HG02642 (cell line): ENCODE measurements at regions not wholly inside any gene's neighbourhood (a gene's known extent, or its start where the extent isn't known, plus 50 kb on each side); places are given as distances from the start of the nearest gene placed in this dataset.

Experiments
- ATAC-seq: cut with Tn5 transposase; IDR thresholded peaks from one replicate; pipeline ENCODE4 v1.9.1; 2021; ENCODE audit warnings: mild to moderate bottlenecking; ENCODE audit not compliant: unreplicated experiment, poor library complexity

DNA sequence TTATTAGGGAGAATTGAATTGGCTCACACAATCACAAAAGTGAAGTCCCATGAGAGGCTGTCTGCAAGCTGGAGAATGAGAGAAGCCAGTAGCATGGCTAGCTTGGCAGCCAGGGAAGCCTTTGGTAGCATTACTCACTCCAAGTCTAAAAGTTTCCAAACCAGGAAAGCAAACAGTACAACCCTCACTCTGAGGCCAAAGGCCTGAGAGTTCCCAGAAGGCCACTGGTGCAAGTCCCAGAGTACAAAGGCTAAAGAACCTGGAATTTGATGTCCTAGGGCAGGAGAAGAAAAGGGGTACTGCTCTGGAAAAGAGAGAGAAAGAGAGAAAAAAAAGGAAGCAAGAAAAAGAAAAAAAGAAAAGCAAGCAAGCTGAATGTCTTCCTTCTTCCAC, 318.2 kb downstream of the RND3 start:
- no peak for ATAC-seq

DNA sequence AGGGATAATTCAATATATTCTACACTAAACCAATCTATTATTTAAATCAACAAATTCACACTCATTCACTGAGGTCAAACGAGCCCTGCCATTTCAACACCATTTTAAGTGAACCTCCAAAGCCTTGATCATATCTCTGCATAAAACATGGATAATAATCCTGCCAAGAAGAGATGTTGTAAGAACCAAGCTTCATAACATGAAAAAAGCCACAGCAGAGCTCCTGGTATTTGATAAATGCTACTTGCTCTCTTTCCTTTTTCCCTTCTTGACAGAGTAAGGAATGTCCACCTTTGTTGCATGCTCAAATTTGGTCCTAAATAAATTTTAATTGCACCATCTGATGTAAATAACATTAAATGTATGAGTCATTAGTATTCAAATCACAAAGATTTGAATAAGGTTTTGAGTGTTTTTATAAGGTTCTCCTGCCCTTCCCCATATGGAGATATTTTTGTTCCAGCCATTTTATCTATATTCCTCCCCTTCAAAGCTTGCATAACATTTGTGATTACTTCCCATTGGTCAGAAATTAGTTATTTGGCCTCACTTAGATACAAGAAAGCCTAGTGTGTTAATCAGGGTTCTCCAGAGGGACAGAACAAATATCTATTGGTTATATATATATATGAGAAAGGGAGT, 318.8 kb downstream of the RND3 start:
- ATAC-seq = no peak

DNA sequence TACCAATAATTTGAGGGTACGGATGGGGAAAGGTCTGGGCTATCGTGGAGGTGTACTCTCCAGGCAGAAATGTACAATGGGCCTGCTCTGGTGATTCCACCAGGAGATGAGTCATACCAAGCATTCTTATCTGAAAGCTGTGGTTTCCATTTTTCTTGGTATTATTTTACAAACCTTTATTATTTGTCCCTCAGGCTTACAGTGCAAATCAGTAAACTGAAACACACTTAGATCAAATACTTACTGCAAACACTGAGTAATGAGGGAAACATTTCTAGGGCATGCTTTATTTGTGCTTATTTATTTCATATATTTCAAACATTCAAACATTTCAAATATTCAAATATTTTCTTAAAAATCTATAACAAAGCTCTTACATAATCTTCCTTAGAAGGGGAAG, 319.8 kb downstream of the RND3 start:
- peak; percentile 84 for ATAC-seq

DNA sequence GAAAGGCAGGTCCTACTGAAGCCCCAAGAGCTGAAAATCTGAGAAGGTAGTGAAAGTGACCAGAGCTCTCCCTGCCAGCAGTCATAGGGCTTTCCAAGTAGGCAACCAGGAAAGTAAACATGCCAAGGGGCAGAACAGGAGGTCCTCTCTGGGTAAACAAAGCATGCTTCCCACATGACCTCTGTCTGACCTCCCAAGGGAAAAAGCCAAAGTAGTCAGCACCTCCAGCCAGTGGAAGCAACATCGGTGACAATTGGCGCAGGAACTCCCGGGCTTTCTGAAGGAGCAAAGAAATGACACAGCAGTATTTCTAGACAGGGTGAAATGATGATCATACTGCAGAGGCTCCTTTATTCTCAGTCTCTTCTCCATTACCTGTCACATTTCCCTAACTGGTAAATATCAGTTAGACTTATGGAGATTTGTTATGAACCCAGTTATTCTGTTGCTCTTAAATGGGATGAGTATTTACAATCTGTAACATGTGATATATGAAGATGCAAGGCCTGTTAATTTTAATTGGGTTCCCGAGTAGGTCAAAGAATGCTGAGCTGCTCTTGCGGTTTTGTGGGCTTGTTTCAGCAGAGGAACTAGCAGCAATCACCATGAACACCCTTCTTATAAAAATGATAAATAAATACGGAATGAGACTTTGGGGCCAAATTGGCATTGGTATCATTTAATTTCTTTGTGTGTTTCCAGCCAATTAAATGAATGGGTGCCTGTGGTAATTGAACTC, 321.0 kb downstream of the RND3 start:
- no peak for ATAC-seq

DNA sequence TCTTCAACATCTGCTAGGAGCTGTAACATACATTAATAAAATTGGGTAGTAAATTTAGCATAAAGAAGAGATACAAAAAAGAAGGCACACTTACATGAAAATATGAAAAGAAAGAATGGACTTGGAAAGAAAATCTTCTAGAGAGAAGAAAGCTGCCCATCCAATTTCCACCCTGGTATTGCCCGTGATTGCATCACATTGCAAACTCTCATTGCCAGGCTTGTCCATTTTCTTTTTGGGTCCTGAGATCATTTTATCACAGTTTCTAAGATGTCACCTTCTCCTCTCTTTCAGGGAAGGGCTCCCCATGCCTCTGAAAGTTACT, 321.5 kb downstream of the RND3 start:
- ATAC-seq = no peak

DNA sequence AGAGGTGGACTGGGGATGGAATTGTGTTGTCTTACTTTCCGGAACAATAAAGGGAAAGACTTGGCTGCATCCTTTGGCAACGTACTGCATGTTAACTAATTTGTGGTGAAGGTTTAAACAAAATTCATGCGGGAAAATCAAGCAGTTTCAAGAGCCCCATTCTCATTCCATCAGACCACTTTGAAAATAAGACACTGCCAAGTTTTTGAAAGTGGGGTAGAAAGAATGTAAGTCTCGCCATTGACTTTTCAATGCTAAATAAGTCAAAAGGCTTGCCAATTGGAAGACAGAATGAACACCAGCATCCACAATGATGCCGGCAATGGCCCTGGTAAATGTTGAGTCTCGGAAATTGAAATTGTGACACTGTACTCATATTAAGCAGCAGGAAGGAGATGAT, 322.0 kb downstream of the RND3 start:
- ATAC-seq = no peak

DNA sequence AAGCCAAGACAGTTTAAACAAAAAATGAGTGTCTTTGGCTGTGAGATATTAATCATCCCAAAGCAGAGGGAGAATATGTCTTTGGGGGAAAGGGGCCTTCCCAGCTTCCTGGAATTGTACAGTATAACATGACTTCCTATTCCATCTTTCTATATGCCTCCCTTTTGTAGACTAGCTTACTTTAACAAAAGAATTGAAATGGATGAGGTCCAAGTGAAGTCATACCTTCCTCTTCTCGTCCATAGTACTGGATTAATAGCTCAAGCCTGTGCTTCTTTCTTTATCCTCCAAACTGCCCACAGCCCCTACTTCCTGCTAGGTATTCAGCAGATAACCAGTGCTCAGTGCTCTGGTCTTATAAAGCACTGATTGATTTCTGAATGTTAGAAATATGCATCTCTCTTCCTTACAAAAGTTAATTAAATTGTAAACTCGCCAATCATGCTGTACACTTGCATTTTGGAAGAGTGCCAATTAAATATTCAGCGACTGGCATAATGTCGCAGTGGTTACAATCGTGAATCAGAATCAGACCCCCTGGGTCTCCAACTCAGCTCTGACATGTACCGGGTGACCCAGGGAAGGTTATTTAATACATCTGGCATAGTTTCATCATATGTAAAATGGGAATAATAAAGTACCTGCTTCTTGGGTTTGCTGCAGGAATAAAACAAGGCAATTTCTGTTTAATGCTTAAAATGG, 325.1 kb downstream of the RND3 start:
- ATAC-seq = no peak

DNA sequence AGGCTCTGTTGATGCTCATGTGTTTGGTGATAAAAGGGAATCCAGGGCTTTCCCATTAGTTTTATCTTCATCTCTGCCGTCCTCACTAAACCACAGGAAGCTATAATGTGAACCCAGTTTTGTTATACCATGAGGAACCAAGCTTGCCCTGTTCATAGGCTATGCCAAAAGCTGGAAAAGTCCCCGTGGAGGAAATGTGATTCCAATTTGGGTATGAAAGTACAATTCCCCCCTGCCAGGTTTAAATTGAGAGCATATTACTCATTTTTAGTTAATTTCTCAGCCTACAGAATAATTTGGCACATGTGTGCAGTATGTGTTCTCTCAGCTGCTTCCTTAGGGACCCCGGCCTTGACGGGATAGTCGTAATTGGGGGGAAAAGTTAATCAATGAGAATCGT, 327.4 kb downstream of the RND3 start:
- ATAC-seq = no peak

DNA sequence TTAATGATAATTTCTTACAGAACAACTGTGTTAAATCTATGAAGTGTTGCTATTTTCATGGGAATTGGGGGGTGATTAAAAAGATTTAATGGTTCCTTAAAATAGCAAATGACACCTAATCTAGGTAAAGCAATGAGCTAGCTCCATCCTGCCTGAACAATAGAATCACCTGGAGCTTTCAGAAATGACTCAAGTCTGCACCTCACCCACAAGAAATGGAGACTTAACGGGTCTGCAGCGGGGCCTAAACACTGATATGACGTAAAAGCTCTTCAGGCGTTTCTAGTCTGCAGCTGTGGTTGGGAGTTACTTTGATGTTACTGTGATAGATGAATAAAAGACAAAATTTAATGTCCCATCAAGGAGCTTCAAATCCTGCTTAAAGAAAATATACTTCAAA, 328.2 kb downstream of the RND3 start:
- ATAC-seq = no peak

DNA sequence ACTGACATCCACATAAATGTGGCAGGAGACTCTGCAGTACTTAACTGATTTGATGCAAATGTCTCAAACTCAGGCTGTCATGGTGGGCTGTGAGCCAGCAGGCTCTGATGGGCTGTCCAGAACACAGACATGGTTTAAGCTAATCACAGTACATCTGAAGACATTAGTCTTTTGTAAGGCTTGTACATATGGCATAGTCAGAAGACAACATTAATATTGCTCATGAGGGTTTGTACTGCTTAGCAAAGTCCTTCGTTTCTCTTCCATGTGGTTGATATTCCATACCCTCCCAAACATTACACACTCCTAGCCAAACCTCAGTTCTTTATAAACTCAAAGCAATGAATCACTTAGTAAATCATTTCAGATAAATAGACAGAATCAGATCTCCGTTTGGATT, 330.6 kb downstream of the RND3 start:
- no peak for ATAC-seq

DNA sequence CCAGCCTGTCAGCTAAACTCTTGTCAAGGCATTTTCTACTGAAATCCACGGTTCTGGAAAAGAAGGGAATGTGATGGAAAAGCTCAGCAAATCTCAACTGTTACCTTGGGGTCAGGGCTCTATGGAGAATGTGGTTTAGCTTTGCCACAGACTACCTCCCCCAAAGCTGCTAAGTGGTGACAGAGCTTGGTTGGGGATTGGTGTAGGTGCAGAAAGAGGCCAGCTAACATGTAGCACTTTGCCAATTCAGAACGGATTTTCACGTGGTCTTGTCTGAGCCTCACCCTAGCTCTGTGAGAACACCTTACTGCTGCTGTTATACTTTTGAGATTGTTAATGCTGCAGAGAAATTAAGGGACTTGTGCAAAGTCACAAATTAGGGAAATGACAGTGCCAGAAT, 331.1 kb downstream of the RND3 start:
- ATAC-seq = no peak

DNA sequence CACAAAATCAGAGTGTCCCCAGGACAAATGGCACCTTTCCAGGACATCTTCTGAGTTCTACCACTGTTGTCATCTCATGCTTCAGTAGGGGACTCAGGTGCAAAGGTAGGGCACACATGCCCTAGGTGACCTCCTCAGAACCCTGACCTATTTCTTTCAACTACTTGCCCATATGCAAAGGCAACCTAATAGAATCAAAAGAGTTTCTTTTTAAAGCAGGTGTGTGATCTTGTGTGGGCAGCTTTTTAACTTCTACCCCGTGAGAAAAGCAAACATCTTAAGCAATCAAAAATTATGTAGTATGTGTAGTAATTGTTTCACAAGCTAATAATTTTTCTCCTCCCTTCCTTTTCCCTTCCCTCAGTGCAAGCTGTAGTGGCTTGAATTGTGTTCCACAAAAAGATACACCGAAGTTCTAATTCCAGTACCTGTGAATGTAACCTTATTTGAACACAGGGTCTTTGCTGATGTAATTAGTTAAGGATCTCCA, 333.1 kb downstream of the RND3 start:
- no peak for ATAC-seq

DNA sequence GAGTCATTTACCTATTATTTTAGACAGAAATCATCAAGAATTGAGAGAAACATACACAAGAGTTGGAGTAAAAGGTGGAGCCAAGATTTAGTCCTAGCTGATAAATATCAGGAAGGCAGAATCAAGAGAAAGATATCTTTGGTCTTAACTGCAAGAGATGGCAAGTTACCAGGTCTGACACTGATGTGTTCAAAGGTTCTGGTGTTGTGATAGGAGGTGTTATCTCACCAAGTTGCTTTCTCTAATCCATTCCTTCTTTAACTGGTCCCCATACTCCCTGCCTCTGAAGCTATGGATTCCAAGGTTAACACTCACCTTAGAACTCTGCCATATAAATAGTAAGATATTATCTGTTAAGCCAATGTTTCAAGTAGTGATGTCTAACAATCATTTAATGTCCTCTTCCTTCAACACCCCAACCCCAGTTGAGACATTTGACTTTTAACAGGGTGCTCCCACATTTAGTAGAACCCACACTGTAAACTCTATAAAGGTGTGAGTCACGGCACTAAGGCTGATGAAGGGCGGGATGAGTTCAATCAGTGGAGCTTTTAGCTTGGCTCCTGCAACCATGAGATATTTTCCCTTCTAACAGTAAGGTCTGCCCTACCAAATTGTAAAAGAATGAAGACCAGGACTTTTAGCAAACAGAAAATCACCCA, 333.7 kb downstream of the RND3 start:
- no peak for ATAC-seq

DNA sequence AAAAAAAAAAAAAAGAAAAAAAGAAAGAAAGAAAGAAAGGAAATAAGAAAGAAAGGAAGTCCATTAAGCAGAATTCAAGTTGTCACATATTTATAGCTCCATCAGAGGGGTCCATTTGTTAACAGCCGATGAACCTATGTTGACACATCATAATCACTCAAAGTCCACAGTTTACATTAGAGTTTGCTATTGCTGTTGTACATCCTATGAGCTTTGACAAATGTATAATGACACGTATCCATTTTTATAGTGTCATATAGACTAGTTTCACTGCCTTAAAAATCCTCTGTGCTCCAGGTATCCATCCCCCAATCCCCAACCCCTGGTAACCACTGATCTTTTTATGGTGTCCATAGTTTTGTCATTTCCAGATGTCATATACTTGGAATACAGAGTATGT, 335.2 kb downstream of the RND3 start:
- no peak for ATAC-seq

DNA sequence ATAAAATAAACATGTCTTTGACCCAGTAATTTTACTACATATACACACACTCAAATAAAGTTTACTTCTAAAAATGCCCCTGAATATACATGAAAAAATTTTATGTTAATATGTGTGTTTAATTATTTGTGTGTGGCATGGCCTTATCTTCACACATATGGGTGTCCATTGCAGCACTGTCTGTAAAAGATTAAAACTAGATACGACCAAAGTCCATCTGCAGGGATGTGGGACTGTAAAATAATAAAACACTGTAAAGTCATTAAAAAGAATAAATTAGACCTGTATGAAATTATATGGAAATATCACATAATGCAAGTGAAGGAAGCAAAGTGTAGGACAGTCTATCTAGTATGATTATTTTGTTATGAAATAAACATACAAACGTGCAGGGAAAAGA, 337.3 kb downstream of the RND3 start:
- no peak for ATAC-seq

DNA sequence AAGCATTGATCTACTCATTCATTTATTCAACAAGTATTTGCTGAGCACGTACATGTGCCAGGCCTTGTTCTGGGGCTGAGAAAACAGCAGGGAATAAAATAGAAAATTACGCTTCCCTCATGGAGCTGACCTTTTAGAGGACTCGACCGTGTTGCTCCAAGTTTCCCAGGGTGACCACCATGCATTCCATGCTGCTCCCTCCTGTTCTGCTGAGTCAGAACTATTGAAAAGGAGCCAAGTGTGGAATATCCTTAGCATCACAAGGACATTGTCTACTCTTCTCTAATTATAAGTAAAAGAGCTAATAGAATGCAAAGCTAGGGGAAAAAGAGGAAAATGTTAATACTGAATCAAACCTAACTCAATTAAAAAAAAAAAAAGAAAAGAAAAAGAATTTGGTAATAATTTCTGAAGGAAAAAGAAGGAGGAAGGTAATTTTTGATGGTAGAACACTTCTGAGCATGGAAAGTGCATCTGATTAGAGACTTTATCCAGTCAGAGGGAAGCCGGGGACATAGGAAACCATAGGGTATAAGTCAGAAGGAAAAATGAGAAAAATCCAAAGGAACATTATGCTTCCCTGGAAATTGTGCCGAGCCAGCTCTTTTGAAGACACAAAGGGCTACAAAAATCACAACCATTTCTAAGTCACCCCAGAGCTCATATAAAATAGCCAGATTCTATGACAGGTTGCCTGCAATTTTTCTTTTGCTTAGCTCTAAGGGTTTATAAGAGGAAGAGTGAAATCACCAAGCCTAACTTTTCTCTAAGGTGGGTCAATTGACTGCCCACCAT, 339.4 kb downstream of the RND3 start:
- ATAC-seq = no peak

DNA sequence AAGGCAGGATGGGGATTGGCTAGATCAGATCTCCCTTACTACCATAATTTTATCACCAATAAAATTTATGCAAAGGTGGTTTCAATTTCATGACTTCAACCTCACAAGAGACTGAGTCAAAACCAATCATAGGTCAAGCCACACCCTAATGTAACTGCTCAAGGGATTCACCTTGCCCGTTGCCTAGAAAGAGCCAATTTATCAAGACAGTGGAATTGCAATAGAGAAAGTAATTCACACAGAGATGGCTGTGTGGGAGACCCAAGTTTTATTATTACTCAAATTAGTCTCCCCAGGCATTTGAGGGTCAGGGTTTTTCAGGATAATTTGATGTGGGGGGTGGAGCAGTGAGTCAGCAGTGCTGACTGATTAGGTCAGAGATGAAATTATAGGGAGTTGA, 340.6 kb downstream of the RND3 start:
- ATAC-seq = no peak

DNA sequence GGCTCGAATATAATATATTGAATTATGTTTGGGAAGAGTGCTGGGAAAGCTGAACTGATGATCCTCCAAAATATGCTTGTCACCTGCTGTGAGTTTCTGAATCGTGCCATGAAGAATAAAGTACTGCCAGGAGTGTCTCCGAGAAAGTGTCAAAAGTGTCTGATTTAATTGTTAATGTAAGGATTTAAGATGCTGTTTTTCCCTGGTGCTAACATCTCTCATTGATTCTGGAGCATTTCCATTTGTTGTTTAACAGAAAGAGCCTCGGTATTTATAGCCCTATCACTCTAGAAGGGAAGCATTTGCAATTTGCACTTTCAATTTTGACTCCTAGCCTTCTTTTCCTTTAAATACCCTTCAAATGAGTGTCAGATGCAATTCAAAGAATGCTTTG, 342.2 kb downstream of the RND3 start:
- ATAC-seq = no peak

DNA sequence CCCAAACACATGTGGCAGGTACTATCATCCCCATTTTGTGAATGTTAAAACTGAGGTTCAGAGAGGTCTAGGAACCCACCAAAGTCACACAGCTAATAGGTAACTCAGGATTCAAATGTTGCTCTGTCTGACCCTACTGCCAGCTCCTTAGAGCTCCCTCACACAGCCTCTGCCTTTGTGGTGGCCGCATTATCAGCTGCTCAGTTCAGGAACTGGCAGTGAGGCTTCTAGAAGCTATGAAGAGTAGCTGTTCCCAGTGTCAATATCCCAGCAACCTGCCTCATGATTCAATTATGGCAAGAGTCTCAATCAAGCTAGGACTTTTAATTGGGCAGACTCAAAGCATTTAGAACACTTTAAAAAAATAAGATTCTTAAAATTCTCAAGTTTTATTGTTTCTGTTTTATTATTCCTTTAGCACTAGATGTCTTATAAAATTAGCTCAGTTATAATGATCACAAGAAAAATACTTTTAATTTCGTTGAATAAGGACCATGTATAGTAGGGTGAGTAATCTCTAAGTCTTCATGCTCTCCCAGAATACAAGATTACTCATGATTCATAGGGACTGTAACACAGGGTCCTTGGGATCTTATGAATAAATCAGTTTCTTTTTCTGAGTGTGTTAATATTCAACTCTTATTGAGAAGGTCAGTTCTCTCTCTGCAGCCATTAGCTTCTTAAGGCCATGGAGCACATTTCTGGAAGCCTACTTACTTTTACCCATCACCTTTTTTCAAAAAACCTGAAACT, 342.7 kb downstream of the RND3 start:
- ATAC-seq = no peak

DNA sequence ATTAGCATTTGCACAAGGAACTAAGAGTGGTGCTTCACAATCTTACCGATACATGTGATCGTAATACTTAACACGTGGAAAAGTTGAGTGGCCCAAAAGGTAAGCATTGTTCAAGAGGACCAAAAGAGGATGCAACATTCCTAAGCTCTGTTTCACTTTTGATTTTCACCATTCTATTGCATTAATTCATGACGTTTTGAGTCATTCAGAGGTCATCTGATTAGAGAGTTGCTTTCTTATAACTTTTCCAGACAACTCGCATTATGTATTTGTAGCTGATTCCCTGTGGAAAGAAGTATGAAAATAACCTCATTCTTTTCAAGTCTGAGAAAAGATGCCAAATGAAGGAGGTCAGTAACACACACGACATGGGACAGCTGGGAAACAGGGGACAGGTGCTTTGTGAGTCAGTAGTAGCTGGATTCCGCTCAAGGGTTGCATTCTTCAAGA, 344.4 kb downstream of the RND3 start:
- ATAC-seq = no peak
